ENCODE measurements at regions not wholly inside any gene's neighbourhood (a gene's known extent, or its start where the extent isn't known, plus 50 kb on each side); places are given as distances from the start of the nearest gene placed in this dataset.
A peak's percentile ranks its signal among the peaks of the same experiment; 100 is the strongest.

GRCh38 chr5:88144219-88145001 is 124.2 kb downstream of the TMEM161B start:
- Histone ChIP-seq H3K27me3 (ENCODE audit: low read depth) (peaks cover 30% of the 10 kb centered on the region), H3K4me1 (peaks cover 54% of the 10 kb centered on the region), H3K27ac (peak overlapping the region; percentile 76), H3K9me3 (no peaks in the 10 kb centered on the region), H3K4me3 (peak overlapping the region; percentile 59), H3K36me3 (no peaks in the 10 kb centered on the region)
- ATAC-seq, result no peak
- intact Hi-C loops (cut with DNase I), result no loop called here
- no peak for DNase-seq
- no peak for TF ChIP-seq CTCF (IDR thresholded peaks at IDR 0.05)

- no peak overlapping the region for H3K27ac ChIP-seq
- H3K36me3 ChIP-seq, result no peaks in the 10 kb centered on the region
- no peak for TF ChIP-seq CTCF (IDR thresholded peaks at IDR 0.05)
- peaks cover 30% of the 10 kb centered on the region for H3K27me3 ChIP-seq (ENCODE audit: low read depth)
- peaks cover 54% of the 10 kb centered on the region for H3K4me1 ChIP-seq
- DNase-seq (peak; percentile 35), ATAC-seq (no peak)
- H3K9me3 ChIP-seq, result no peaks in the 10 kb centered on the region
- peak overlapping the region; percentile 59 for H3K4me3 ChIP-seq
- intact Hi-C loops (cut with DNase I), result no loop called here
These were observed 124.9 kb downstream of the TMEM161B start for GRCh38 chr5:88143693-88144218.

GRCh38 chr5:88142886-88143692 is 125.6 kb downstream of the TMEM161B start:
- DNase-seq (no peak), ATAC-seq (no peak)
- intact Hi-C loops (cut with DNase I), result no loop called here
- no peak overlapping the region for H3K27ac ChIP-seq
- no peaks in the 10 kb centered on the region for H3K36me3 ChIP-seq
- peaks cover 54% of the 10 kb centered on the region for H3K4me1 ChIP-seq
- peak overlapping the region; percentile 59 for H3K4me3 ChIP-seq
- no peak for TF ChIP-seq CTCF (IDR thresholded peaks at IDR 0.05)
- peaks cover 30% of the 10 kb centered on the region for H3K27me3 ChIP-seq (ENCODE audit: low read depth)
- H3K9me3 ChIP-seq, result no peaks in the 10 kb centered on the region

GRCh38 chr5:88142636-88142885 is 126.1 kb downstream of the TMEM161B start:
- H3K27me3 ChIP-seq (ENCODE audit: low read depth), result peaks cover 30% of the 10 kb centered on the region
- no peak overlapping the region for H3K27ac ChIP-seq
- DNase-seq (no peak), ATAC-seq (no peak)
- no peaks in the 10 kb centered on the region for H3K9me3 ChIP-seq
- H3K4me1 ChIP-seq, result peaks cover 54% of the 10 kb centered on the region
- H3K4me3 ChIP-seq, result peak overlapping the region; percentile 59
- TF ChIP-seq CTCF (IDR thresholded peaks at IDR 0.05), result no peak
- no peaks in the 10 kb centered on the region for H3K36me3 ChIP-seq
- intact Hi-C loops (cut with DNase I), result no loop called here

- H3K27ac ChIP-seq, result no peak overlapping the region
- peak; percentile 94 for DNase-seq
These were observed 127.5 kb downstream of the TMEM161B start for GRCh38 chr5:88140856-88141752.

More at GRCh38 chr5:88140856-88141752, 127.5 kb downstream of the TMEM161B start:
- Histone ChIP-seq H3K27me3 (ENCODE audit: low read depth) (peaks cover 30% of the 10 kb centered on the region), H3K4me3 (peak overlapping the region; percentile 59), H3K4me1 (peaks cover 53% of the 10 kb centered on the region), H3K9me3 (no peaks in the 10 kb centered on the region), H3K36me3 (no peaks in the 10 kb centered on the region)
- ATAC-seq, result peak; percentile 95 to 97
- peak; percentile 66 for TF ChIP-seq CTCF (IDR thresholded peaks at IDR 0.05)
- intact Hi-C loops (cut with DNase I), result no loop called here

Measured in lower lobe of right lung (tissue), 2 donors.